ENCODE measurements at regions not wholly inside any gene's neighbourhood (a gene's known extent, or its start where the extent isn't known, plus 50 kb on each side); places are given as distances from the start of the nearest gene placed in this dataset.
"Not testable (repeated sequence)": the region's sequence is repeated elsewhere in the genome, so short reads cannot be mapped to it uniquely, and the experiment has no call there.

DNA sequence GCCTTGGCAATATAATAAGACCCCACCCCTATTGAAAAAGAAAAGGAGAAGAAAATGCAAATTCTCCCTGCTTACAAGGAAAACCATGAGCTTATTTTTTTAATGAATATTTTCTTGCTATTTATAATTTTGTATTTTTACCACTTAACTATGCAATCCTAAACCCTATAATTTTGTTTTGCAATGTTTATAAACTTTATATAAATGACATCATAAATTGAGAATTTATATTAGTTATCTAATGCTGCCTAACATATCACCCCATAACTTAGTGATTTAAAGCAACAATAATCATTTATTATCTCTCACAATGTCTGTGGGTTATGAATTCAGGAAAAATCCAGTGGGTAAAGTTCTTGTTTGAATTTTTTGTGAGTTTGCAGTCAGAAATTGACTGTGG is 369.1 kb downstream of the TAF11L14 start:
- TF ChIP-seq, protein P1, sequence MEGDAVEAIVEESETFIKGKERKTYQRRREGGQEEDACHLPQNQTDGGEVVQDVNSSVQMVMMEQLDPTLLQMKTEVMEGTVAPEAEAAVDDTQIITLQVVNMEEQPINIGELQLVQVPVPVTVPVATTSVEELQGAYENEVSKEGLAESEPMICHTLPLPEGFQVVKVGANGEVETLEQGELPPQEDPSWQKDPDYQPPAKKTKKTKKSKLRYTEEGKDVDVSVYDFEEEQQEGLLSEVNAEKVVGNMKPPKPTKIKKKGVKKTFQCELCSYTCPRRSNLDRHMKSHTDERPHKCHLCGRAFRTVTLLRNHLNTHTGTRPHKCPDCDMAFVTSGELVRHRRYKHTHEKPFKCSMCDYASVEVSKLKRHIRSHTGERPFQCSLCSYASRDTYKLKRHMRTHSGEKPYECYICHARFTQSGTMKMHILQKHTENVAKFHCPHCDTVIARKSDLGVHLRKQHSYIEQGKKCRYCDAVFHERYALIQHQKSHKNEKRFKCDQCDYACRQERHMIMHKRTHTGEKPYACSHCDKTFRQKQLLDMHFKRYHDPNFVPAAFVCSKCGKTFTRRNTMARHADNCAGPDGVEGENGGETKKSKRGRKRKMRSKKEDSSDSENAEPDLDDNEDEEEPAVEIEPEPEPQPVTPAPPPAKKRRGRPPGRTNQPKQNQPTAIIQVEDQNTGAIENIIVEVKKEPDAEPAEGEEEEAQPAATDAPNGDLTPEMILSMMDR (IDR thresholded peaks at IDR 0.05) = no peak
- TF ChIP-seq ZFX (IDR thresholded peaks at IDR 0.05; ENCODE audit: borderline replicate concordance) = no peak
- H3K27ac ChIP-seq = no peak overlapping the region

GRCh38 chr5:18003784-18004183 is 369.5 kb downstream of the TAF11L14 start:
- no peak overlapping the region for H3K27ac ChIP-seq
- TF ChIP-seq, protein P1 (IDR thresholded peaks at IDR 0.05) = no peak
- TF ChIP-seq ZFX (IDR thresholded peaks at IDR 0.05; ENCODE audit: borderline replicate concordance) = no peak

- not testable (repeated sequence) for H3K27ac ChIP-seq
Measured at GRCh38 chr5:18006235-18006634, 372.0 kb downstream of the TAF11L14 start.

- TF ChIP-seq, protein P1 (IDR thresholded peaks at IDR 0.05) = no peak
- TF ChIP-seq ZFX (IDR thresholded peaks at IDR 0.05; ENCODE audit: borderline replicate concordance) = no peak
Measured at GRCh38 chr5:18008940-18009339, 374.7 kb downstream of the TAF11L14 start.

DNA sequence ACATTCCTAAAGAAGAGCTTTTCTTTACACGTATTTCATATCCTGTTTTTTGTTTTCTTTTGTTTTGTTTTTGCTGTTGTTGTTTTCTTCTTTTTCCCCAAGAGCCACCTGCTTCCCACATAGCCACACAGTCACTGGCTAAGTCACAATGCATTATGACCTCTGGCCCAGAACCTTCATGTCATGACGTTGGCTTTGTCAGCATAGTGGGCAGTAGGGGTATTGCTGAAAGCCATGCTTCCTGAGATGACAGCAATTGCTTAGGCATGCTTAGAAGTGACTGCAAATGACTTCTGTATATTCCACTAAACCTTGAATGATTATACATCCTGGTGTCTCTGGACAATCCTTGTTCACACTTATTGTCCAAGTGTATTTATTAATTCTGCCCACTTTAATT is 375.8 kb downstream of the TAF11L14 start:
- H3K27ac ChIP-seq = no peak overlapping the region
- TF ChIP-seq, protein P1 (IDR thresholded peaks at IDR 0.05) = no peak
- no peak for TF ChIP-seq ZFX (IDR thresholded peaks at IDR 0.05; ENCODE audit: borderline replicate concordance)

More at GRCh38 chr5:18008940-18009339, 374.7 kb downstream of the TAF11L14 start:
- H3K27ac ChIP-seq = no peak overlapping the region

GRCh38 chr5:18018472-18018871 is 384.2 kb downstream of the TAF11L14 start:
- H3K27ac ChIP-seq = no peak overlapping the region
- TF ChIP-seq, protein P1 (IDR thresholded peaks at IDR 0.05) = no peak
- no peak for TF ChIP-seq ZFX (IDR thresholded peaks at IDR 0.05; ENCODE audit: borderline replicate concordance)

DNA sequence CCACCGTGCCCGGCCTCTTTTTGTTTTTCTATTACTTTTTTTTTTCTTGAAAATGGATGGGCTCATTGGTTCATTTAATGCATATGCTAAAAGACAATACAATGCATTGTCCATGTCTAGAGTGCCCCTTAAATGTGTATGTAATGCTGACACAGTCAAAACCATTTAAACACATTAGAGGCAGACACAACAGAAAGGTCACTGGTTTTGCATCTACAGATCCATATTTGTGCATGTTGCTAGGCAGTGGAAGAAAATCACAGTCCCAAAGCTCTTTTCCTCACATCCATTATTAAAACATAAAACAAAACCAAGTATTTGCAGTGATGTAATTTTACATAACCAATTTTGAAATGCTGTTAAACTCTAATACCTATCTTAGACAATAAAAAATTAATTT is 389.0 kb downstream of the TAF11L14 start:
- TF ChIP-seq, protein P1 (IDR thresholded peaks at IDR 0.05) = no peak
- no peak for TF ChIP-seq ZFX (IDR thresholded peaks at IDR 0.05; ENCODE audit: borderline replicate concordance)
- H3K27ac ChIP-seq = no peak overlapping the region

DNA sequence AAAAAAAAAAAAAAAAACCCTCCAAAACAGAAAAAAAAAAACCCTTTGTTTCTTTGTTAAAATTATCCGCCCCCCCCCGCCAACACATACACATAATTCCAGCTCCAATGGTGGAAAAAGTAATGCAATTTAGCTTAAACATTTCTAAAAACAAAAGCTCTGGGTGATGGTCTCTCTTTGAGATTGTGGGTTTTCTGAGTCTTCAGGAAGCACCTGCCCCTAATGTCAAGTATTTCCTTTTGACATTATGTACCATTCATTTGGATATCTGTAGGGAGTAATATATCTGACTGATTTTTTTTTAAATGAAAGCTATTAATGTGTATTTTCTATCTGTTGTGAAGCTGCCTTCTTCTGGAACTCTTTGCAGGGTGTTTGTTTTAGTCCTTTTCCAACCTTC is 389.7 kb downstream of the TAF11L14 start:
- no peak overlapping the region for H3K27ac ChIP-seq
- no peak for TF ChIP-seq ZFX (IDR thresholded peaks at IDR 0.05; ENCODE audit: borderline replicate concordance)
- TF ChIP-seq, protein P1 (IDR thresholded peaks at IDR 0.05) = no peak

Measured in 22Rv1 (cell line).